GM06990 (cell line): ENCODE measurements at regions not wholly inside any gene's neighbourhood (a gene's known extent, or its start where the extent isn't known, plus 50 kb on each side); places are given as distances from the start of the nearest gene placed in this dataset.
"Not testable (repeated sequence)": the region's sequence is repeated elsewhere in the genome, so short reads cannot be mapped to it uniquely, and the experiment has no call there.

Source experiments
- DNase-seq: peaks from one replicate; pipeline ENCODE4 v3.0.0-alpha.2; 2011; ENCODE audit not compliant: insufficient read length; ENCODE audit errors: extremely low read depth
- H3K27me3 ChIP-seq: replicated peaks from 2 replicates; pipeline ENCODE4 v1.6.0; 2011; ENCODE audit warnings: low read length; ENCODE audit not compliant: control insufficient read depth, insufficient read depth
- H3K36me3 ChIP-seq: 2 replicates; pipeline ENCODE4 v1.5.1; 2011; ENCODE audit warnings: low read length; ENCODE audit not compliant: control insufficient read depth, insufficient read depth
- H3K4me3 ChIP-seq: replicated peaks from 2 replicates; pipeline ENCODE4 v1.5.1; 2011; ENCODE audit warnings: low read depth, mild to moderate bottlenecking, control low read depth, low read length
- CTCF ChIP-seq: IDR thresholded peaks from 2 replicates; pipeline ENCODE4 v1.5.1; 2011; ENCODE audit warnings: low read length, control low read depth, mild to moderate bottlenecking, inconsistent platforms; ENCODE audit not compliant: insufficient read depth, poor library complexity, severe bottlenecking

- no peaks in the 10 kb centered on the region for H3K27me3 ChIP-seq
- H3K36me3 ChIP-seq: no peaks in the 10 kb centered on the region
- H3K4me3 ChIP-seq: no peak overlapping the region
- no peak for TF ChIP-seq CTCF
- no peak for DNase-seq
These were observed 216.7 kb downstream of the TXNL1 start for GRCh38 chr18:56421647-56422046.

DNA sequence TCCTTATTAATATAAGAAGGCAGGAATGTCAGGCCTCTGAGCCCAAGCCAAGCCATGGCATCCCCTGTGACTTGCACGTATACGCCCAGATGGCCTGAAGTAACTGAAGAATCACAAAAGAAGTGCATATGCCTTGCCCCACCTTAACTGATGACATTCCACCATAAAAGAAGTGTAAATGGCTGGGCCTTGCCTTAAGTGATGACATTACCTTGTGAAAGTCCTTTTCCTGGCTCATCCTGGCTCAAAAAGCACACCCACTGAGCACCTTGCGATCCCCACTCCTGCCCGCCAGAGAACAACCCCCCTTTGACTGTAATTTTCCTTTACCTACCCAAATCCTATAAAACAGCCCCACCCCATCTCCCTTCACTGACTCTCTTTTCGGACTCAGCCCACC, 217.5 kb downstream of the TXNL1 start:
- not testable (repeated sequence) for H3K4me3 ChIP-seq, H3K27me3 ChIP-seq, DNase-seq, H3K36me3 ChIP-seq

DNA sequence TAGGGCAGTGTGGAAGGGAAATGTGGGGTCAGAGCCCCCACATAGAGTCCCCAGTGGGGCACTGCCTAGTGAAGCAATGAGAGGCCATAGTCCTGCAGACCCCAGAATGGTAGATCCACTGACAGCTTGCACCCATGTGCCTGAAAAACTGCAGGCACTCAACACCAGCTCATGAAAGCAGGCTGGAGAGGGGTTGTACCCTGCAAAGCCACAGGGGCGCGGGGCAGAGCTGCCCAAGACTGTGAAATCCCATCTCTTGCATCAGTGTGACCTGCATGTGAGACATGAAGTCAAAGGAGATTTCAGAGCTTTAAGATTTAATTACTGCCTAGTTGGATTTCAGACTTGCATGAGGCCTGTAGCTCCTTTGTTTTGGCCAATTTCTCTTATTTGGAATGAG, 224.0 kb downstream of the TXNL1 start:
- TF ChIP-seq CTCF: no peak
- no peaks in the 10 kb centered on the region for H3K36me3 ChIP-seq
- no peak for DNase-seq
- no peak overlapping the region for H3K4me3 ChIP-seq
- no peaks in the 10 kb centered on the region for H3K27me3 ChIP-seq

GRCh38 chr18:56413862-56414261, 224.5 kb downstream of the TXNL1 start:
- no peaks in the 10 kb centered on the region for H3K27me3 ChIP-seq
- TF ChIP-seq CTCF: no peak
- no peaks in the 10 kb centered on the region for H3K36me3 ChIP-seq
- no peak overlapping the region for H3K4me3 ChIP-seq
- no peak for DNase-seq

DNA sequence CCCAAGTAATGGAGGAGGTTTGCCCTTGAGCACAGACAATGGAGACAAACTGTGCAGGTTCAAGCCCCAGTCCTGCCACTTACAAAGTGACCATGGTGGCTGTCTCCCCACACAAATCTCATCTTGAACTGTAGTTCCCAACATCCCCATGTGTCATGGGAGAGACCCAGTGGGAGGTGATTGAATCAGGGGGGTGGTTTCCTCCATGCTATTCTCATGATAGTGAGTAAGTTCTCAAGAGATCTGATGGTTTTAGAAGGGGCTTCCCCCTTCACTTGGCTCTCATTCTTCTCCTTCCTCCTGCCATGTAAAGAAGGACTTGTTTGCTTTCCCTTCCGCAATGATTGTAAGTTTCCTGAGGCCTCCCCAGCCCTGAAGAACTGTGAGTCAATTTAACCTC, 225.4 kb downstream of the TXNL1 start:
- no peak for TF ChIP-seq CTCF
- H3K4me3 ChIP-seq: no peak overlapping the region
- DNase-seq: no peak
- no peaks in the 10 kb centered on the region for H3K36me3 ChIP-seq
- no peaks in the 10 kb centered on the region for H3K27me3 ChIP-seq

GRCh38 chr18:56409736-56410135, 228.7 kb downstream of the TXNL1 start:
- H3K36me3 ChIP-seq: no peaks in the 10 kb centered on the region
- TF ChIP-seq CTCF: no peak
- no peaks in the 10 kb centered on the region; the same call in 1 of the 2 replicates for H3K27me3 ChIP-seq
- no peak for DNase-seq
- no peak overlapping the region for H3K4me3 ChIP-seq
